ENCODE measurements at regions not wholly inside any gene's neighbourhood (a gene's known extent, or its start where the extent isn't known, plus 50 kb on each side); places are given as distances from the start of the nearest gene placed in this dataset.

DNA sequence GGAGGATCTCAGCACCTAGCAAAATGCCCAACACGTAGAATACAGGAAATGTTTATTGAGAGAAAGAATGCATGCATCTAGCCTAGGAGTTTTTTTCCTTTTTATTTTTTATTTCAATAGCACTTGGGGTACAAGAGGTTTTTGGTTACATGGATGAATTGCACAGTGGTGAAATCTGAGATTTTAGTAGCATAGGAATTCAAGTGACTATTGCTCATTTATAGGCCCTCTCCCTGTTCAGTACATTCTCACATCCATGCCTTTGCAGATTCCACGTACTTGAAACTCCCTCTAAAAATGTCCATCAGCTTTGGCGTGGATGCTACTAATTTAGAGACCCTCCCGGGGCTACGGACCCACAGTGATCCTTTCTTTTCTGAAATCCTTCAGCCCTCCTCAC is 61.7 kb upstream of the PIAS1 start:
- DNase-seq: no peak

DNA sequence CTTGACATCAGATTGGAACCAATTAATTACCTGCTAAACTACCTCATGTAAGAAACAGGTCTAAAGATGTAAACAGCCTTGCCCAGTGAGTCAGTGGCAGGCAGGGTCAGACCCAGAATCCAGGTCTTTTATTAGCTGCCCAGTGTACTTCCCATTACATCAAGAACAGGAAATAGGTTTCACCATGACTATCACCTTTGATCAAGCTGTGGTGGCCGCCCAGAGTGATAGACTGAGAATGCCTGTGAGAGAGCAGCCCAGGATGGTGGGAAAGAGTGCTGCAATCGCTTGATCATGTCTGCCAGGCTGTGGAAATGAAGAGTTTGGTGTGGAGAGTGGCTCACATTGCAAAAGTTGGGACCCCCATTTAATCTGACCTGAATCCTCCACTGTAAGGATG is 61.3 kb upstream of the PIAS1 start:
- no peak for DNase-seq

DNA sequence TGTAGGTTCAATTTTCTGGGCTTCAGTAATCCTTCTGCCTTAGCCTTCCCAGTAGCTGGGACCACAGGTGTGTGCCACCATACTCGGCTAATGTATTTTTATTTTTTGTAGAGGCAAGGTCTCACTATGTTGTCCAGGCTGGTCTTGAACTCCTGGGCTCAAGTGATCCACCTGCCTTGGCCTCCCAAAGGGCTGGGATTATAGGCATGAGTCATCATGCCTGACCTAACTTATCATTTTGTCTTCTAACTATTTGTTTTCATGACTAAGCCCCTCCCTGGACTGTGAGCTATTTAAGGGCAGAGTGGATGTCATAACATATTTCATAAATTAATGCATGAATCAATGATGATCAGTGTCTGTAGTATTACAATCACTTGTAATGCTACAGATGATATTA is 56.1 kb upstream of the PIAS1 start:
- no peak for DNase-seq

DNA sequence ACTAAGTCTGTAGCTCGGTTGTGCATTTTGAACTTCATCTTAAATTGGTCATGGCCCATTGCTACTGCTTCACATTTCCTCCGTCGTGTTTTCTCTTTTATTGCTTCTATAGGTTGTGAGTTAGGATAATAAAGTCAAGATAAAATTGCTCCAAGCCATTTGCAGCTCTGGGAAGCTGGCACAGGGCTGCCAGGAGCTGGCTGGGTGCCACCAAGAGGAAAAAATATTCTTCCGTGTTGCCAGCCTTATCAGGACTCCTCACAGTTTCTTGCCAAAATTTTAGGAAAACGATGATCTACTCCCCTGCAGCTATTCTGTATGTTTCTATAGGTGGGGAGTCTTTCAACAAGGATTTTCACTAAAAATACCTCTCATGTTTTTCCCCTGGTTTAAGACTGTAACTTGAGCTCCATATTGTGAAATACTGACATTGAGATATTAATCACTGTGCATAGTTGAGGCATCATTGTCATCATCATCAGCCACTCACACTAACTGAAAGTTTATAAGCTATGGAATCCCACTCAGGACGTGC is 55.4 kb upstream of the PIAS1 start:
- no peak for DNase-seq

DNA sequence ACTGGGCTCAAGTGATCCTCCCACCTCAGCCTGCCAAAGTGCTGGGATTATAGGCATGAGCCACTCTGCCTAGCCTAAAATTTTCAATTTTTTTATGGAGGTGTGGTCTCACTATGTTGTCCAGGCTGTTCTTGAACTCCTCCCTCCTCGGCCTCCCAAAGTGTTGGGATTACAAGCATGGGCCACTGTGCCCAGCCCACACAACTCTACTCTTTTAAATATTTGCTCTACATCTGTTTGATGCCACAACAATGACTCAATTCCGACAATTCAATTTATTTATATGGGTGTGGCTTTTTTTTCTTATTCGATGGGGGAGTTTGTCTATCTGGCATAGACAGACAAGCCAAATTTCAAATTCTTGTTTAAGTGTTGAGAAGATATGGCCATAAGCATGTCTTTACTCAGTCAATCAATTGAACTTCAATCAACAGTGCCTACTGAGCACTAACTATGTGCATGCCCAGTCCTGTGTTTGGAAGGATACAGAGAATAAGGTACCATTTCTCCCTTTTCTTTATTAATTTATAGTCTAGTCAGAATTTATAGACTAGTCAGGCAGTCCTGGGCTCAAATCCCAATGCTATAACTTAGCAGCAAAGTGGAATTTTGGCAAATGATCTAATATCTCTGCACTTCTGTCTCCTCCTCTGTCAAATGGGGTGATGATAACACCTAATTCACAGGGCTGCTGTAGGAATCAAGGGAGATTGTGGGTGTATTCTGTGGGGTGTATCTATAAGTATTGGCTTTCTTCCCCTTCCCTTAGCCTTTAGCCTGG is 54.6 kb upstream of the PIAS1 start:
- no peak for DNase-seq

DNA sequence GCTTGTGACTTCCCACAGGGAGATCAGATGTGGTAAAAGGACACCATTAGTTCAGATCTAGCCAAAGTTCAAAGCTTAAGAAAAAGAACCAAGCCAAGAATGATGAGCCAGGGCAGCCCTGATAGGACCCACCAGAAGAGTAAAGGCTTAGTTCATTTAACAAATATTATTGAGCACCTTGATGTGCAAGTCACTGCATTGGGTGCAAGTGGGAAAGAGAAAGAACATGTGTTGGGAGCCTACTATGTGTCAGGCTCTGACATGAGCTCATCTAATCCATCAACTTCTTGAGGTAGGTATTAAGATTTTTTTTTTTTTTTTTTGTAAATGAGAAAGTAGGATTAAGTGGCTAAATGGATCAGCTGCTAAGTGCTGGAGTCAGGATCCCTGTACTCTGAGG is 53.4 kb upstream of the PIAS1 start:
- DNase-seq: no peak

DNA sequence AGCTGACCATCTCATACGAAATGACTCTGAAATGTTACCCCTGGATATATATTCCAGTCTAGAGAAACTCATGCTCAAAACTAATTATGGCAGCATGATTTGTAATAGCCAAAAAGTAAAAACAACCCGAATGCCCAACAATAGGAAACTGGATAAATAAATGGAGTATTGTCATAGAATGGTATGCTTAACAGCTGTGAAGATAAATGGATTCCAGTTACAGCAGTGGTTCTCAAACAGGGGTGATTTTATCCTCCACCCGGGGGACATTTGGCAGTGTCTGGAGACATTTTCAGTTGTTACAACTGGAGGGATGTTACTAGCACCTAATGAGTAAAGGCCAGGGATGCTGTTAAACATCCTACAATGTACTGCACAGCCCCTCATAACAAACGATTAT is 52.3 kb upstream of the PIAS1 start:
- DNase-seq: no peak

DNA sequence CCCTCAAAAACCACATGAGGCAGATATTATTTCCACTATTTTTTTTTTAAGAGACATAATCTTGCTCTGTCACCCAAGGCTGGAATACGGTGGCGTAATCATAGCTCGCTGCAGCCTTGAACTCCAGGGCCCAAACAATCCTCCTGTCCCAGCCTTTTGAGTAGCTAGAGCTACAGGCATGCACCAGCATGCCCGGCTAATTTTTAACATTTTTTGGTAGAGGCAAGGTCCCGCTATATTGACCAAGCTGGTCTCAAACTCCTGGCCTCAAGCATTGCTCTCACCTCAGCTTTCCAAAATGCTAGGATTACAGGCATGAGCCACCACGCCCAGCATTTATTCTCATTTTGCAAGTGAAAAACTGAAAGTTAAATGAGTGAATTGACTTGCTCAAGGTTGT is 50.8 kb upstream of the PIAS1 start:
- DNase-seq: no peak

Data from NCI-H1694 treated with DMSO at 0.1 percent for 48 hours (cell line).